ENCODE measurements at regions not wholly inside any gene's neighbourhood (a gene's known extent, or its start where the extent isn't known, plus 50 kb on each side); places are given as distances from the start of the nearest gene placed in this dataset.

- TF ChIP-seq EZH2 (IDR thresholded peaks at IDR 0.05; ENCODE audit: borderline replicate concordance, low read depth, low read length, poor library complexity, severe bottlenecking) = no peak
- no peak for TF ChIP-seq CTCF (conservative IDR thresholded peaks at IDR 0.05; ENCODE audit: low read depth, low read length)
Observed at GRCh38 chr1:234844479-234845031, 234.6 kb upstream of the IRF2BP2 start.
